ENCODE measurements at regions not wholly inside any gene's neighbourhood (a gene's known extent, or its start where the extent isn't known, plus 50 kb on each side); places are given as distances from the start of the nearest gene placed in this dataset.
"Not testable (repeated sequence)": the region's sequence is repeated elsewhere in the genome, so short reads cannot be mapped to it uniquely, and the experiment has no call there.

DNA sequence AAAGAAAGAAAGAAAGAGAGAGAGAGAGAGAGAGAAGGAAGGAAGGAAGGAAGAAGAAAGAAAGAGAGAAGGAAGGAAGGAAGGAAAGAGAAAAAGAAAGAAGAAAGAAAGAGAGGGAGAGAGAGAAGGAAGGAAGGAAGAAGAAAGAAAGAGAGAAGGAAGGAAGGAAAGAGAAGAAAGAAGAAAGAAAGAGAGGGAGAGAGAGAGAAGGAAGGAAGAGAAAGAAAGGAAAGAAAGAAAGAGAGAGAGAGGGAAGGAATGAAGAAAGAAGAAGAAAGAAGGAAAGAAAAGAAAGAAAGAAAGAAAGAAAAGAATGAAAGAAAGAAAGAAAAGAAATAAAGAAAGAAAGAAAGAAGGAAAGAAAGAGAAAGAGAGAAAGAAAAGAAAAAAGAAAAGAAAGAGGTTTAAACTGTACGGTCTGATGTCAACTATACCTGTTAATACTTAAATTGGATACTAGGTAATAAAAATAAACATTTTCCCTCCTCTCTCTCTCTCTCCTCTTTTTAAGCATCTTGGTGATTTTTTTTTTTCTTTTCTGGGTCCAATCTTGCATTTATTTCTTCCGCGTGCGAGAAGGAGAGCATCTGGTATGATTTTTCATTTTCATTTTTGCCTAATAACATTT lies 93.8 kb downstream of the CRLF2 start:
- Histone ChIP-seq H3K36me3 (ENCODE audit: control insufficient read depth in 2 of 2, insufficient read depth in 2 of 2, low read length in 2 of 2) (no peaks in the 10 kb centered on the region), H3K4me3 (ENCODE audit: low read length in 2 of 2) (no peak overlapping the region), H3K4me1 (ENCODE audit: control insufficient read depth in 2 of 2, insufficient read depth in 2 of 2, low read length in 2 of 2) (no peaks in the 10 kb centered on the region), H3K27me3 (ENCODE audit: control insufficient read depth in 2 of 2, insufficient read depth in 2 of 2, low read length in 2 of 2) (no peaks in the 10 kb centered on the region), H3K9ac (ENCODE audit: low read depth in 1 of 2, low read length in 2 of 2) (no peak overlapping the region), H3K9me3 (ENCODE audit: control insufficient read depth in 2 of 2, low read length in 2 of 2) (no peaks in the 10 kb centered on the region), H3K27ac (ENCODE audit: low read depth in 2 of 2, low read length in 2 of 2) (no peak overlapping the region)

DNA sequence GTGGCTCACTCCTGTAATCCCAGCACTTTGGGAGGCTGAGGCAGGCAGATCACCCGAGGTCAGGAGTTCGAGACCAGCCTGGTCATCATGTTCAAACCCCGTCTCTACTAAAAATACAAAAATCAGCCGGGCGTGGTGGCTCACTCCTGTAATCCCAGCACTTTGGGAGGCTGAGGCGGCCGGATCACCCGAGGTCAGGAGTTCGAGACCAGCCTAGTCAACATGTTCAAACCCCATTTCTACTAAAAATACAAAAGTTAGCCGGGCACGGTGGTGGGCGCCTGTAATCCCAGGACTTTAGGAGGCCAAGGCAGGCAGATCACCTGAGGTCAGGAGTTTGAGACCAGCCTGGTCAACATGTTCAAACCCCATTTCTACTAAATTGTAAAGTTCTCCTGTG lies 97.0 kb downstream of the CRLF2 start:
- H3K36me3 ChIP-seq (ENCODE audit: control insufficient read depth in 2 of 2, insufficient read depth in 2 of 2, low read length in 2 of 2); H3K9ac ChIP-seq (ENCODE audit: low read depth in 1 of 2, low read length in 2 of 2); H3K9me3 ChIP-seq (ENCODE audit: control insufficient read depth in 2 of 2, low read length in 2 of 2); H3K27me3 ChIP-seq (ENCODE audit: control insufficient read depth in 2 of 2, insufficient read depth in 2 of 2, low read length in 2 of 2); H3K4me3 ChIP-seq (ENCODE audit: low read length in 2 of 2); H3K4me1 ChIP-seq (ENCODE audit: control insufficient read depth in 2 of 2, insufficient read depth in 2 of 2, low read length in 2 of 2); H3K27ac ChIP-seq (ENCODE audit: low read depth in 2 of 2, low read length in 2 of 2): not testable (repeated sequence)

DNA sequence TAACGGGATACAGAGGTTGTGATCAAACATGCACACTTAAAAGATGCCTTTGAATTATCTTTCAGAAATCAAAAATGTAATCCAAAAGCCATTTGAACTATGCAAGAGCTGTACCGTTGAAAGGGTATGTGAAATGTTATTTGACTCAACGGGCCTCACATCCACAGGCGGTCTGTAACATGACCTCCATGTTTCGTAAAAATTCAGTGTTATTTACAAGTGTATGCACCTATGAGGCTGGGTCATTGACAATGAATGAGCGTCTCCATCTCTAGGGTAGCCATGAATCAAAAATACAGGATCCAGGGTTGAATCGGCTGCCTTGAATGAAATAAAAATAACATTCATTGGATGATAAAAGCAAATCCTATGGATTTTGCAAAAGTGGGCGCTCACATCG lies 100.1 kb downstream of the CRLF2 start:
- no peaks in the 10 kb centered on the region for H3K4me1 ChIP-seq (ENCODE audit: control insufficient read depth in 2 of 2, insufficient read depth in 2 of 2, low read length in 2 of 2)
- no peak overlapping the region for H3K27ac ChIP-seq (ENCODE audit: low read depth in 2 of 2, low read length in 2 of 2)
- no peak overlapping the region for H3K4me3 ChIP-seq (ENCODE audit: low read length in 2 of 2)
- H3K27me3 ChIP-seq (ENCODE audit: control insufficient read depth in 2 of 2, insufficient read depth in 2 of 2, low read length in 2 of 2): peaks cover 0 to 2% of the 10 kb centered on the region in 2 donors
- peaks cover 0 to 10% of the 10 kb centered on the region in 2 donors for H3K9me3 ChIP-seq (ENCODE audit: control insufficient read depth in 2 of 2, low read length in 2 of 2)
- H3K36me3 ChIP-seq (ENCODE audit: control insufficient read depth in 2 of 2, insufficient read depth in 2 of 2, low read length in 2 of 2): no peaks in the 10 kb centered on the region
- H3K9ac ChIP-seq (ENCODE audit: low read depth in 1 of 2, low read length in 2 of 2): no peak overlapping the region

DNA sequence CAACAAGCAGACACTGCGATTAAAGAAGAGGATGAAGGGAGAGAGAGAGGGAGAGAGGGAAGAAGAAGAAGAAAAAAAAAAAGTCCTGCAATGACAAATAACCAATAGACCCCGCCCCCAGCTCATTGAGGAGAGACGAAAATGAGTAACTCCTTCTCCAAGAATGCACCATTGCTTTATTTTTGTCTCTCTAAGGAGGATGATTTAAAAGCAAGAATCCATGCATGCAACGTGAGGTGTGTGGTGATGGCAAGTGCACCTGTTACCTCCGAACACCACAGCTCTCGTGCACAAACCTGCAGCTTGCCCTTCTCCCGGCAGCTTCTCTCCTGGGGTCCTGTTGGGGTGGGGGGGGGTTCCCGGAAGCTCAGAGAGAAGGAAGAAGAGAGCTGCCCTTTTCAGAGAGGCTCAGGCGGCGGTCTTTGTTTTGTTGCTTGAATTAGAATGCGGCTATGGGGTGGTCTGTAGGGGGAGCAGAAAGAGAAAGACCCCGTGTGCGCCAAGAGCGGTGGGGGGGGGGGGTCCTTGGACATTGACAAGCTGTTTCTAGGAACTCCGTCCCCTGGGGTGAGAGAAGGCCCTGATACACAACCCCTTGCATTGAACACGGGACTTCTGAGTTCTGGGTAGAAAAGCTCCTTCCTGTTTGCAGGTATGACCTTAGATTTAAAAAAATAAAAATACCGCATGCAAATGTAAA lies 100.7 kb downstream of the CRLF2 start:
- H3K9ac ChIP-seq (ENCODE audit: low read depth in 1 of 2, low read length in 2 of 2): no peak overlapping the region
- no peak overlapping the region for H3K4me3 ChIP-seq (ENCODE audit: low read length in 2 of 2)
- peaks cover 0 to 2% of the 10 kb centered on the region in 2 donors for H3K27me3 ChIP-seq (ENCODE audit: control insufficient read depth in 2 of 2, insufficient read depth in 2 of 2, low read length in 2 of 2)
- H3K4me1 ChIP-seq (ENCODE audit: control insufficient read depth in 2 of 2, insufficient read depth in 2 of 2, low read length in 2 of 2): no peaks in the 10 kb centered on the region
- H3K27ac ChIP-seq (ENCODE audit: low read depth in 2 of 2, low read length in 2 of 2): no peak overlapping the region
- no peaks in the 10 kb centered on the region for H3K36me3 ChIP-seq (ENCODE audit: control insufficient read depth in 2 of 2, insufficient read depth in 2 of 2, low read length in 2 of 2)
- peaks cover 0 to 10% of the 10 kb centered on the region in 2 donors for H3K9me3 ChIP-seq (ENCODE audit: control insufficient read depth in 2 of 2, low read length in 2 of 2)

DNA sequence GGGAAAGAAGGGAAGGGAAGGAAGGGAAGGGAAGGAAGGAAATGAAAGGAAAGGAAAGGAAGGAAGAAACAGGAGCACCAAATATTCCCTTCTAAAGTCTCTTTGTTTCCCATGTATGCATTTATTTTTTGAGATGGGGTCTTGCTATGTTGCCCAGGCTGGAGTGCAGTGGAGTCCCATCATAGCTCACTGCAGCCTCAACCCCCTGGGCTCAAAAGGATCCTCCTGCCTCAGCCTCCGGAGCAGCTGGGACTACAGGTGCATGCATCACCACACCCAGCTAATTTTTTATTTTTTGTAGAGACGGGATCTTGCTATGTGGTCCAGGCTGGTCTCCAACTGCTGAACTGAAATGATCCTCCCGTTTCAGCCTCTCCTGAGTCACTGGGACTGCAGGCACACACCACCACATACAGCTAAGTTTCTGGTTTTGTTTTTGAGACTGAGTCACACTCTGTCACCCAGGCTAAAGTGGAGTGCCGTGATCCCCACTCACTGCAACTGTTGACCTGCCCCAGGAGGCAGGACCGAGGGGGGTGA lies 102.8 kb downstream of the CRLF2 start:
- H3K36me3 ChIP-seq (ENCODE audit: control insufficient read depth in 2 of 2, insufficient read depth in 2 of 2, low read length in 2 of 2): no peaks in the 10 kb centered on the region
- no peak overlapping the region for H3K27ac ChIP-seq (ENCODE audit: low read depth in 2 of 2, low read length in 2 of 2)
- no peaks in the 10 kb centered on the region for H3K4me1 ChIP-seq (ENCODE audit: control insufficient read depth in 2 of 2, insufficient read depth in 2 of 2, low read length in 2 of 2)
- H3K4me3 ChIP-seq (ENCODE audit: low read length in 2 of 2): no peak overlapping the region
- H3K9me3 ChIP-seq (ENCODE audit: control insufficient read depth in 2 of 2, low read length in 2 of 2): peaks cover 0 to 10% of the 10 kb centered on the region in 2 donors
- peaks cover 0 to 2% of the 10 kb centered on the region in 2 donors for H3K27me3 ChIP-seq (ENCODE audit: control insufficient read depth in 2 of 2, insufficient read depth in 2 of 2, low read length in 2 of 2)
- H3K9ac ChIP-seq (ENCODE audit: low read depth in 1 of 2, low read length in 2 of 2): no peak overlapping the region

DNA sequence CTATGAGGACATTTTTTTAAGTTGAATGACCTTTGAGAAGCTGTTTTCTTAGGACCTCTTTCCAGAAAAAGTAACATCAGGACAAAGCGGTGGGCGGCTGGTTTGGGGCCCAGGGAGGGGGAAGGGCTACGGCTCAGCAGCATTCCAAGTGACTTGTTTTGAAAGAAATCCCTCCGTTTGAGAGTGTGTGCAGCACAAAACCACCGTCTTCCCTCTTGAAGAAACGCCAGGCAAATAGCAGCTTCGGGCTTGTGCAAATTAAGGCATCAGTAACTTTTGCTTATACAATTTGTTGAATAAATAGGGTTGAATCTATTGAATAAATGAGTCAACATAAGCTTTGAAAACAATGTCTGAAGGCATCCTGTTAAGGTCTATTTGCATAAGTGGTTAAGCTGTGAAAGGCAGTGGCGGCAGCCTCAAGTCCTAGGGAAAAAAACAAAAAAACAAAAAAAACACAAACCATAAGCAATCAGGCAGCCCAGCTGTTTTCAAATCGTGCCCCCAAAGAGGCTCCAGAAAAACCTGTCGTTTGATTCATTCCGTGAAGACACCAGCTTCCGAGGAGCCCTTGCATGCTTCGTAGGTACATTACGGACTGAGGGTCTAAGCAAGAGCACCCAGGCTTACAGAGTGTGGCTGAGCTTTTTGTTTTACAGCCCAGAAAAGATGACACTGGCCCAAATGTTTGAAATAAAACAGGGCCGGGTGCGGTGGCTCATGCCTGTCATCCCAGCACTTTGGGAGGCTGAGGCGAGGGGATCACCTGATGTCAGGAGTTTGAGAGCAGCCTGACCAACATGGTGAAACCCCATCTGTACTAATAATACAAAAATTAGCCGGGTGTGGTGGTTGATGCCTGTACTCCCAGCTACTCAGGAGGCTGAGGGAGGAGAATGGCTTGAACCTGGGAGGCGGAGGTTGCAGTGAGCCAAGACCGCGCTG lies 103.7 kb downstream of the CRLF2 start:
- peaks cover 0 to 2% of the 10 kb centered on the region in 2 donors for H3K27me3 ChIP-seq (ENCODE audit: control insufficient read depth in 2 of 2, insufficient read depth in 2 of 2, low read length in 2 of 2)
- no peaks in the 10 kb centered on the region for H3K36me3 ChIP-seq (ENCODE audit: control insufficient read depth in 2 of 2, insufficient read depth in 2 of 2, low read length in 2 of 2)
- H3K9me3 ChIP-seq (ENCODE audit: control insufficient read depth in 2 of 2, low read length in 2 of 2): peaks cover 0 to 10% of the 10 kb centered on the region in 2 donors
- H3K4me1 ChIP-seq (ENCODE audit: control insufficient read depth in 2 of 2, insufficient read depth in 2 of 2, low read length in 2 of 2): no peaks in the 10 kb centered on the region
- H3K27ac ChIP-seq (ENCODE audit: low read depth in 2 of 2, low read length in 2 of 2): no peak overlapping the region
- H3K4me3 ChIP-seq (ENCODE audit: low read length in 2 of 2): no peak overlapping the region
- H3K9ac ChIP-seq (ENCODE audit: low read depth in 1 of 2, low read length in 2 of 2): no peak overlapping the region

DNA sequence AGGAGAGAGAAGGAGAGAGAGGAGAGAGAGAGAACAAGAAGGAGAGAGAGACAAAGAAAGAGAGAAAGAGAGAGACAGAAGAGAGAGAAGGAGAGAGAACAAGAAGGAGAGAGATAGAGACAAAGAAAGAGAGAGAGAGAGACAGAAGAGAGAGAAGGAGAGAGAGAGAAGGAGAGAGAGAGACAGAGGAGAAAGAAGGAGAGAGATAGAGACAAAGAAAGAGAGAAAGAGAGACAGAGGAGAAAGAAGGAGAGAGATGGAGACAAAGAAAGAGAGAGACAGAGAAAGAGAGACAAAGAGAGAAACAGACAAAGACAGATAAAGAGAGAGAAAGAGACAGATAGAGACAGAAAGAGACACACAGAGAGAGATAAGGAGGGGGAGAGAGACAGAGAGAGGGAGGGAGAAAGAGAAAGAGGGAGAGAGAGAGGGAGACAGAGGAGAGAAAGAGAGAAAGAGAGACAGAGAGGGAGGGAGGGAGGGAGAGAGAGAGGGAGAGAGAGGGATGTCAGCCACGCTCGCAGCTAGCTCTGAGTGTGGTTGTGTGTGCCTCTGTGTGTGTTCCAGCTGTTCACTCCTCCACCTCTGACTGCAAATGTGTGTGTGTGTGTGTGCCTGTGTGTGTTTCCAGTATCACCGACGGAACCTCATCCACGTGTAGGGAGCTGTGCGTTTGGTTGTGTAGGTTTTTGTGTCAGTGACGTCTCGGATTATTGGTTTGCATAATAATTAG lies 105.8 kb downstream of the CRLF2 start:
- H3K4me3 ChIP-seq (ENCODE audit: low read length in 2 of 2): no peak overlapping the region
- no peaks in the 10 kb centered on the region for H3K36me3 ChIP-seq (ENCODE audit: control insufficient read depth in 2 of 2, insufficient read depth in 2 of 2, low read length in 2 of 2)
- H3K27me3 ChIP-seq (ENCODE audit: control insufficient read depth in 2 of 2, insufficient read depth in 2 of 2, low read length in 2 of 2): no peaks in the 10 kb centered on the region
- H3K4me1 ChIP-seq (ENCODE audit: control insufficient read depth in 2 of 2, insufficient read depth in 2 of 2, low read length in 2 of 2): no peaks in the 10 kb centered on the region
- H3K9me3 ChIP-seq (ENCODE audit: control insufficient read depth in 2 of 2, low read length in 2 of 2): peaks cover 0 to 10% of the 10 kb centered on the region in 2 donors
- H3K9ac ChIP-seq (ENCODE audit: low read depth in 1 of 2, low read length in 2 of 2): no peak overlapping the region
- H3K27ac ChIP-seq (ENCODE audit: low read depth in 2 of 2, low read length in 2 of 2): no peak overlapping the region

DNA sequence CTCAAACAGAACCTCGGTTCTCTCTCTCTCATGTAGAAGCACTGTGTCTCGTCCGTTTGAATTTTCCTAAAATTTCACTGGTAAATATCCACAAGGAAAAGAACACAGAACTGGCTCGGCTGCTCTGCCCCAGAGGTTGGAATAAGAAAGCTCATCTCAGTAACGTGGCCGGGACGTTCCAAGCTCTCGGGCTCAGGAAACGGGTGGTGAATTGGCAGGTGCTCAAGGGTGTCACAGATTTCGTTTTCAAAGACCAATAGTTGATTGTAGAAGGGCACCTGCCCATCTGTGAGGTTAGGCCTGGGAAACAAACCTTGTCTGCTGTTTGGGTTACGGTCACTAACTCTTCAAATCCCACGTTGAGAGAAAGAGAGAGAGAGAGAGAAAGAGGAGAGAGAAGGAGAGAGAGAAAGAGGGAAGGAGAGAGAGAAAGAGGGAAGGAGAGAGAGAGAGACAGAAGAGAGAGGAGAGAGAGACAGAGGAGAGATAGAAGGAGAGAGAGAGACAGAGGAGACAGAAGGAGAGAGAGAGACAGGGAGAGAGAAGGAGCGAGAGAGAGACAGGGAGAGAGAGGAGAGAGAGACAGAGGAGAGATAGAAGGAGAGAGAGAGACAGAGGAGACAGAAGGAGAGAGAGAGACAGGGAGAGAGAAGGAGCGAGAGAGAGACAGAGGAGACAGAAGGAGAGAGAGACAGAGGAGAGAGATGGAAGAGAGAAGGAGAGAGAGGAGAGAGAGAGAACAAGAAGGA lies 106.6 kb downstream of the CRLF2 start:
- H3K4me3 ChIP-seq (ENCODE audit: low read length in 2 of 2): no peak overlapping the region
- H3K27ac ChIP-seq (ENCODE audit: low read depth in 2 of 2, low read length in 2 of 2): no peak overlapping the region
- no peaks in the 10 kb centered on the region for H3K4me1 ChIP-seq (ENCODE audit: control insufficient read depth in 2 of 2, insufficient read depth in 2 of 2, low read length in 2 of 2)
- H3K27me3 ChIP-seq (ENCODE audit: control insufficient read depth in 2 of 2, insufficient read depth in 2 of 2, low read length in 2 of 2): no peaks in the 10 kb centered on the region
- H3K36me3 ChIP-seq (ENCODE audit: control insufficient read depth in 2 of 2, insufficient read depth in 2 of 2, low read length in 2 of 2): no peaks in the 10 kb centered on the region
- no peak overlapping the region for H3K9ac ChIP-seq (ENCODE audit: low read depth in 1 of 2, low read length in 2 of 2)
- peaks cover 0 to 9% of the 10 kb centered on the region in 2 donors for H3K9me3 ChIP-seq (ENCODE audit: control insufficient read depth in 2 of 2, low read length in 2 of 2)

DNA sequence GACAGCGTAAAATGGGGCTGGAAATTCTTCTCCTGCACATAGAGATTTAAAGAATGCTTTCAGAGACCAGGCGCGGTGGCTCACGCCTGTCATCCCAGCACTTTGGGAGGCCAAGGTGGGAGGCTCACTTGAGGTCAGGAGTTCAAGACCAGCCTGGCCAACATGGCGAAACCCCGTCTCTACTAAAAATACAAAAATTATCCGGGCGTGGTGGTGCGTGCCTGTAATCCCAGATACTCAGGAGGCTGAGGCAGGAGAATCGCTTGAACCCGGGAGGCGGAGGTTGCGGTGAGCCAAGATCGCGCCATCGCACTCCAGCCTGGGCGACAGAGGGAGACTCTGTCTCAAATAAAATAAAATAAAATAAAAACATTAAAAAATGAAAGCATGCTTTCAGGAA lies 107.4 kb downstream of the CRLF2 start:
- H3K4me1 ChIP-seq (ENCODE audit: control insufficient read depth in 2 of 2, insufficient read depth in 2 of 2, low read length in 2 of 2); H3K36me3 ChIP-seq (ENCODE audit: control insufficient read depth in 2 of 2, insufficient read depth in 2 of 2, low read length in 2 of 2); H3K4me3 ChIP-seq (ENCODE audit: low read length in 2 of 2); H3K27me3 ChIP-seq (ENCODE audit: control insufficient read depth in 2 of 2, insufficient read depth in 2 of 2, low read length in 2 of 2); H3K9me3 ChIP-seq (ENCODE audit: control insufficient read depth in 2 of 2, low read length in 2 of 2); H3K27ac ChIP-seq (ENCODE audit: low read depth in 2 of 2, low read length in 2 of 2); H3K9ac ChIP-seq (ENCODE audit: low read depth in 1 of 2, low read length in 2 of 2): not testable (repeated sequence)
